ENCODE measurements at regions not wholly inside any gene's neighbourhood (a gene's known extent, or its start where the extent isn't known, plus 50 kb on each side); places are given as distances from the start of the nearest gene placed in this dataset.
"Not testable (repeated sequence)": the region's sequence is repeated elsewhere in the genome, so short reads cannot be mapped to it uniquely, and the experiment has no call there.

- H3K4me1 ChIP-seq (ENCODE audit: control insufficient read depth, insufficient read depth, low read length) = no peaks in the 10 kb centered on the region
These were observed 410.5 kb downstream of the TMEM38B start for GRCh38 chr9:106104887-106105286.

GRCh38 chr9:106106396-106106795 lies 412.1 kb downstream of the TMEM38B start:
- no peaks in the 10 kb centered on the region for H3K36me3 ChIP-seq (ENCODE audit: control insufficient read depth, insufficient read depth, low read length)
- DNase-seq (ENCODE audit: low read depth in 4 of 6, low spot score in 6 of 6) = no peak
- no peaks in the 10 kb centered on the region for H3K4me1 ChIP-seq (ENCODE audit: control insufficient read depth, insufficient read depth, low read length)
- no peaks in the 10 kb centered on the region for H3K9me3 ChIP-seq (ENCODE audit: control insufficient read depth, insufficient read depth, low read length)
- H3K27me3 ChIP-seq (ENCODE audit: control insufficient read depth, insufficient read depth, low read length) = no peaks in the 10 kb centered on the region
- H3K27ac ChIP-seq (ENCODE audit: low read depth, low read length) = no peak overlapping the region
- 93% methylated on average over 2 of the region's 3 CpGs for WGBS (ENCODE audit: insufficient coverage)
- H3K4me3 ChIP-seq (ENCODE audit: low read depth, low read length) = no peak overlapping the region

More at GRCh38 chr9:106104887-106105286, 410.5 kb downstream of the TMEM38B start:
- no peak overlapping the region for H3K4me3 ChIP-seq (ENCODE audit: low read depth, low read length)
- no peaks in the 10 kb centered on the region for H3K9me3 ChIP-seq (ENCODE audit: control insufficient read depth, insufficient read depth, low read length)
- DNase-seq (ENCODE audit: low read depth in 4 of 6, low spot score in 6 of 6) = no peak
- H3K27me3 ChIP-seq (ENCODE audit: control insufficient read depth, insufficient read depth, low read length) = no peaks in the 10 kb centered on the region
- no peaks in the 10 kb centered on the region for H3K36me3 ChIP-seq (ENCODE audit: control insufficient read depth, insufficient read depth, low read length)
- H3K27ac ChIP-seq (ENCODE audit: low read depth, low read length) = no peak overlapping the region

- Histone ChIP-seq H3K4me1 (ENCODE audit: control insufficient read depth, insufficient read depth, low read length) (no peaks in the 10 kb centered on the region), H3K4me3 (ENCODE audit: low read depth, low read length) (no peak overlapping the region), H3K36me3 (ENCODE audit: control insufficient read depth, insufficient read depth, low read length) (no peaks in the 10 kb centered on the region), H3K27ac (ENCODE audit: low read depth, low read length) (no peak overlapping the region), H3K9me3 (ENCODE audit: control insufficient read depth, insufficient read depth, low read length) (no peaks in the 10 kb centered on the region), H3K27me3 (ENCODE audit: control insufficient read depth, insufficient read depth, low read length) (no peaks in the 10 kb centered on the region)
- 100% methylated on average over 1 of the region's 2 CpGs for WGBS (ENCODE audit: insufficient coverage)
- no peak for DNase-seq (ENCODE audit: low read depth in 4 of 6, low spot score in 6 of 6)
These were observed 413.4 kb downstream of the TMEM38B start for GRCh38 chr9:106107716-106108115.

GRCh38 chr9:106109706-106110105 lies 415.4 kb downstream of the TMEM38B start:
- WGBS (ENCODE audit: insufficient coverage) = 91% methylated on average over 2 of the region's 3 CpGs
- H3K4me3 ChIP-seq (ENCODE audit: low read depth, low read length); H3K36me3 ChIP-seq (ENCODE audit: control insufficient read depth, insufficient read depth, low read length): not testable (repeated sequence)

GRCh38 chr9:106110483-106110882 lies 416.1 kb downstream of the TMEM38B start:
- Histone ChIP-seq H3K27ac (ENCODE audit: low read depth, low read length) (no peak overlapping the region), H3K4me3 (ENCODE audit: low read depth, low read length) (no peak overlapping the region), H3K27me3 (ENCODE audit: control insufficient read depth, insufficient read depth, low read length) (no peaks in the 10 kb centered on the region), H3K9me3 (ENCODE audit: control insufficient read depth, insufficient read depth, low read length) (no peaks in the 10 kb centered on the region), H3K36me3 (ENCODE audit: control insufficient read depth, insufficient read depth, low read length) (no peaks in the 10 kb centered on the region), H3K4me1 (ENCODE audit: control insufficient read depth, insufficient read depth, low read length) (no peaks in the 10 kb centered on the region)
- WGBS (ENCODE audit: insufficient coverage) = 89% methylated on average over 2 of the region's 2 CpGs
- no peak for DNase-seq (ENCODE audit: low read depth in 4 of 6, low spot score in 6 of 6)

More at GRCh38 chr9:106109706-106110105, 415.4 kb downstream of the TMEM38B start:
- not testable (repeated sequence) for H3K27ac ChIP-seq (ENCODE audit: low read depth, low read length); H3K9me3 ChIP-seq (ENCODE audit: control insufficient read depth, insufficient read depth, low read length); H3K4me1 ChIP-seq (ENCODE audit: control insufficient read depth, insufficient read depth, low read length); H3K27me3 ChIP-seq (ENCODE audit: control insufficient read depth, insufficient read depth, low read length); DNase-seq (ENCODE audit: low read depth in 4 of 6, low spot score in 6 of 6)

- H3K36me3 ChIP-seq (ENCODE audit: control insufficient read depth, insufficient read depth, low read length) = no peaks in the 10 kb centered on the region
- H3K27me3 ChIP-seq (ENCODE audit: control insufficient read depth, insufficient read depth, low read length) = no peaks in the 10 kb centered on the region
- no peak for DNase-seq (ENCODE audit: low read depth in 4 of 6, low spot score in 6 of 6)
- H3K27ac ChIP-seq (ENCODE audit: low read depth, low read length) = no peak overlapping the region
- H3K4me3 ChIP-seq (ENCODE audit: low read depth, low read length) = no peak overlapping the region
- 38% methylated on average over 5 of the region's 6 CpGs for WGBS (ENCODE audit: insufficient coverage)
- no peaks in the 10 kb centered on the region for H3K9me3 ChIP-seq (ENCODE audit: control insufficient read depth, insufficient read depth, low read length)
- H3K4me1 ChIP-seq (ENCODE audit: control insufficient read depth, insufficient read depth, low read length) = no peaks in the 10 kb centered on the region
These were observed 416.8 kb downstream of the TMEM38B start for GRCh38 chr9:106111039-106111730.

GRCh38 chr9:106112935-106113334 lies 418.6 kb downstream of the TMEM38B start:
- no peaks in the 10 kb centered on the region for H3K9me3 ChIP-seq (ENCODE audit: control insufficient read depth, insufficient read depth, low read length)
- no peak for DNase-seq (ENCODE audit: low read depth in 4 of 6, low spot score in 6 of 6)
- H3K27ac ChIP-seq (ENCODE audit: low read depth, low read length) = no peak overlapping the region
- H3K4me3 ChIP-seq (ENCODE audit: low read depth, low read length) = no peak overlapping the region
- H3K27me3 ChIP-seq (ENCODE audit: control insufficient read depth, insufficient read depth, low read length) = no peaks in the 10 kb centered on the region
- H3K4me1 ChIP-seq (ENCODE audit: control insufficient read depth, insufficient read depth, low read length) = no peaks in the 10 kb centered on the region
- H3K36me3 ChIP-seq (ENCODE audit: control insufficient read depth, insufficient read depth, low read length) = no peaks in the 10 kb centered on the region
- WGBS (ENCODE audit: insufficient coverage) = 86% methylated on average over 4 of the region's 5 CpGs

GRCh38 chr9:106119176-106119575 lies 424.8 kb downstream of the TMEM38B start:
- peak in 1 of 6 donors; percentile 48 for DNase-seq (ENCODE audit: low read depth in 4 of 6, low spot score in 6 of 6)
- H3K4me1 ChIP-seq (ENCODE audit: control insufficient read depth, insufficient read depth, low read length) = no peaks in the 10 kb centered on the region
- WGBS (ENCODE audit: insufficient coverage) = no CpG with 5 or more reads among the region's 3 CpGs
- no peaks in the 10 kb centered on the region for H3K27me3 ChIP-seq (ENCODE audit: control insufficient read depth, insufficient read depth, low read length)
- H3K36me3 ChIP-seq (ENCODE audit: control insufficient read depth, insufficient read depth, low read length) = no peaks in the 10 kb centered on the region
- no peak overlapping the region for H3K4me3 ChIP-seq (ENCODE audit: low read depth, low read length)
- no peak overlapping the region for H3K27ac ChIP-seq (ENCODE audit: low read depth, low read length)
- no peaks in the 10 kb centered on the region for H3K9me3 ChIP-seq (ENCODE audit: control insufficient read depth, insufficient read depth, low read length)

GRCh38 chr9:106120071-106120470 lies 425.7 kb downstream of the TMEM38B start:
- no peak overlapping the region for H3K4me3 ChIP-seq (ENCODE audit: low read depth, low read length)
- H3K27me3 ChIP-seq (ENCODE audit: control insufficient read depth, insufficient read depth, low read length) = no peaks in the 10 kb centered on the region
- WGBS (ENCODE audit: insufficient coverage) = 72% methylated on average over 5 of the region's 10 CpGs
- peak in 3 of 6 donors; percentile 22 to 91 (median 24) for DNase-seq (ENCODE audit: low read depth in 4 of 6, low spot score in 6 of 6)
- no peak overlapping the region for H3K27ac ChIP-seq (ENCODE audit: low read depth, low read length)
- H3K36me3 ChIP-seq (ENCODE audit: control insufficient read depth, insufficient read depth, low read length) = no peaks in the 10 kb centered on the region
- H3K4me1 ChIP-seq (ENCODE audit: control insufficient read depth, insufficient read depth, low read length) = no peaks in the 10 kb centered on the region
- H3K9me3 ChIP-seq (ENCODE audit: control insufficient read depth, insufficient read depth, low read length) = no peaks in the 10 kb centered on the region

GRCh38 chr9:106127776-106128175 lies 433.4 kb downstream of the TMEM38B start:
- Histone ChIP-seq H3K4me1 (ENCODE audit: control insufficient read depth, insufficient read depth, low read length) (no peaks in the 10 kb centered on the region), H3K9me3 (ENCODE audit: control insufficient read depth, insufficient read depth, low read length) (no peaks in the 10 kb centered on the region), H3K27ac (ENCODE audit: low read depth, low read length) (no peak overlapping the region), H3K36me3 (ENCODE audit: control insufficient read depth, insufficient read depth, low read length) (no peaks in the 10 kb centered on the region), H3K4me3 (ENCODE audit: low read depth, low read length) (no peak overlapping the region), H3K27me3 (ENCODE audit: control insufficient read depth, insufficient read depth, low read length) (no peaks in the 10 kb centered on the region)
- 83% methylated on average over 1 of the region's 1 CpG for WGBS (ENCODE audit: insufficient coverage)
- DNase-seq (ENCODE audit: low read depth in 4 of 6, low spot score in 6 of 6) = no peak

Measured in spinal cord (tissue), 9 donors.